Stimulated activated naive CD8-positive, alpha-beta T cell treated with anti-CD3 and anti-CD28 coated beads, Interleukin-15, amount 100 ng/mL, for 72 hours (primary cell): ENCODE measurements at regions not wholly inside any gene's neighbourhood (a gene's known extent, or its start where the extent isn't known, plus 50 kb on each side); places are given as distances from the start of the nearest gene placed in this dataset.

Experiments
- ATAC-seq: fragments of 150-1000 bp; cut with Tn5 transposase; 2 replicates; pipeline ENCODE4 v1.10.0; 2021; ENCODE audit warnings: mild to moderate bottlenecking, moderate library complexity
- DNase-seq, 2 donors: peaks; one replicate each; pipeline ENCODE4 v3.0.0; 2021 to 2022
- H3K27ac Mint-ChIP-seq, 2 donors: one replicate each; pipeline ENCODE4 v1.8.0; 2022; ENCODE audit warnings: mild to moderate bottlenecking in 2 of 2, mixed read lengths in 2 of 2, moderate library complexity in 2 of 2
- H3K27me3 Mint-ChIP-seq: one replicate; pipeline ENCODE4 v1.8.0; 2022; ENCODE audit warnings: mixed read lengths
- H3K4me1 Mint-ChIP-seq: one replicate; pipeline ENCODE4 v1.8.0; 2022; ENCODE audit warnings: mild to moderate bottlenecking, mixed read lengths
- H3K4me3 Mint-ChIP-seq, 2 donors: one replicate each; pipeline ENCODE4 v1.8.0; 2022; ENCODE audit warnings: mild to moderate bottlenecking in 2 of 2, mixed read lengths in 2 of 2, moderate library complexity in 1 of 2
- H3K9me3 Mint-ChIP-seq, 2 donors: one replicate each; pipeline ENCODE4 v1.8.0; 2022; ENCODE audit warnings: mixed read lengths in 2 of 2

DNA sequence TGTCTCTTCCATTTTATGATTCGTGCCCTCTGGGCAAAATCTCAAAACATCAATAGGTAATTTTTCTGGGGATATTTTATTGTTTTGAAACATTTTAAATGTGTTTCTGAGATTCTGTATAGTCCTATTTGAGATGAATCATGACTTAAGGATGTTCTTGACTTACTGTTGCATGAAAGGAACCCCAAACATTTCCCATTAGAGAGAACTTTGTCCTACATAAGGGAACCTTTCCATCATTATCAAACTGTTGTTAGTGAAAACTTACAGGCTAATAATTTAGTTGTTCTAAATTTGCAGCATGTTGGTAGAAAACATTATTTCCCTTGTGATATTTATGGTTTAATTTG is 523.3 kb downstream of the PPARGC1A start:
- no peaks in the 10 kb centered on the region for H3K4me1 Mint-ChIP-seq
- DNase-seq, result no peak
- no peaks in the 10 kb centered on the region for H3K9me3 Mint-ChIP-seq
- ATAC-seq, result no peak
- H3K4me3 Mint-ChIP-seq, result no peak overlapping the region
- no peaks in the 10 kb centered on the region for H3K27me3 Mint-ChIP-seq
- H3K27ac Mint-ChIP-seq, result no peak overlapping the region

DNA sequence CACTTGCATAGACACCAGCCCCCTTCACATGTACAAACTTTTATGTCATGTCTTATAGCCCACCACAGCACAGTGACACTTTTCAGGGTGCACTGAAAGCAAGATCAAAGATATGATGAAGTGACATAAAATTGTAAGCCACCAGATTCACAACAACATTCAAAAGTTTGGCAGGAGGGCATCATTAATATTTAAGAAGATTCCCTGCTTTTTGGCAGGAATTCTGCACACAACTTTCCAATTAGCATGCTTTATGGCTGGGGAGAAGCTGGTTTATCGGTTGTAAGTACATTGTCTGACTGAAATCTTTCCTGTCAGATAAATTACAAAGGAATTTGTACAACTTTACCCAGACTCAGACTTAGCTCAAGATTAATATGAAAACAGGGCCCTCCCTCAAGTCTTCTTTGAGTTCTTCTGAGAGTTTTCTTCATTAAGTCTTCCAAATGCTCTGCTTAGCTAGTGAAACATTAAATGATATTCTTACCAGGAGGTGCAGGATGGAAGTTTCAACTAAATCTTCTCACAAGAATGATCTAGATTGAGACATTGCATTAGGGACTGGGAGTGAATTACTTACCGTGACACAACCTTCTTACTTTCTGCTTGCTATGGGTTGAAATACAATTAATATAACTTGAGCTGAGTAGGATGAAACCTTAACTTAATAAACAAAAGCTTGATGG is 523.8 kb downstream of the PPARGC1A start:
- DNase-seq (no peak), ATAC-seq (no peak)
- Mint-ChIP-seq H3K27ac (no peak overlapping the region), H3K4me3 (no peak overlapping the region), H3K9me3 (no peaks in the 10 kb centered on the region), H3K4me1 (peaks cover 2% of the 10 kb centered on the region), H3K27me3 (no peaks in the 10 kb centered on the region)

DNA sequence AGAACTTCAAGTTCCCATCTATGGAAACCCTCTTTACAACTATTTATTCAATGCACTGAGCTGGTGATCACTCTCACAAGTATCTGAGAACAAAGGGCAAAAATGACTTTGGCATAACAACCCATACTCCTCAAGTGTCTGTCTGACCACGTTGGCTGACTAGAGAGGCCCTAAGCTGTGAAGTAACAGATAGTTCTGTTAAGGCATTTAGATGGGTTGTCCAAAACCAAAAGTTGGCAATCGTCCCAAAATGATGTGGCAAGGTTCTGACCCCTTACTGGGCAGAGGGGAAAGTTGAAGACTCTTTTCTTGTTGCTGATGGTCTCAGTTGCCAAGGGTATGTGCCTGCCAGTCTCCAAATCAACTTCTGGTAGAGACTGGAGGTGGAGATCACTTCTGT is 524.8 kb downstream of the PPARGC1A start:
- H3K27ac Mint-ChIP-seq, result no peak overlapping the region
- H3K4me1 Mint-ChIP-seq, result peaks cover 9% of the 10 kb centered on the region
- no peaks in the 10 kb centered on the region for H3K27me3 Mint-ChIP-seq
- H3K9me3 Mint-ChIP-seq, result no peaks in the 10 kb centered on the region
- no peak overlapping the region for H3K4me3 Mint-ChIP-seq
- ATAC-seq (no peak), DNase-seq (no peak)

DNA sequence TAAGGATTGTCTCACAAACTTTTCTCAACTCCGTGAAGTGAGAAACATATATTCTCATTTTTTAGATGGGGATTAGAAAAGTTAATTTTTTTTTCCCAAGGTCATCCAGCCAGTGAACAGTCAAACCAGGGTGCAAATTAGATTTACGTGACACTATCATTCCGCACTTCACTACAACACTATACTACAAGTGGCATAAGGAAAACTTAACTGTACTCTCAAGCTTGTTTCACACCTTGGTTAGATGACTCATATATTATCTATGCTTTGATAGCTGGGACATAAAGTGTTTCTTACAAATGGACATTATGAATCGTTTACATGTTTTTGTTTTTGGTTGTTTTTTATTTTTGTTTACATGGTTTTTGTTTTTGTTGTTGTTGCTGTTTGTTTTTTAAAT is 525.7 kb downstream of the PPARGC1A start:
- Mint-ChIP-seq H3K27ac (no peak overlapping the region), H3K4me3 (no peak overlapping the region), H3K4me1 (peaks cover 9% of the 10 kb centered on the region), H3K9me3 (no peaks in the 10 kb centered on the region), H3K27me3 (no peaks in the 10 kb centered on the region)
- ATAC-seq (no peak), DNase-seq (no peak)

- Mint-ChIP-seq H3K4me3 (no peak overlapping the region), H3K27me3 (no peaks in the 10 kb centered on the region), H3K4me1 (peaks cover 9% of the 10 kb centered on the region), H3K27ac (no peak overlapping the region), H3K9me3 (no peaks in the 10 kb centered on the region)
- no peak for DNase-seq
- ATAC-seq, result no peak
Measured at GRCh38 chr4:23361453-23361852, 528.4 kb downstream of the PPARGC1A start.

DNA sequence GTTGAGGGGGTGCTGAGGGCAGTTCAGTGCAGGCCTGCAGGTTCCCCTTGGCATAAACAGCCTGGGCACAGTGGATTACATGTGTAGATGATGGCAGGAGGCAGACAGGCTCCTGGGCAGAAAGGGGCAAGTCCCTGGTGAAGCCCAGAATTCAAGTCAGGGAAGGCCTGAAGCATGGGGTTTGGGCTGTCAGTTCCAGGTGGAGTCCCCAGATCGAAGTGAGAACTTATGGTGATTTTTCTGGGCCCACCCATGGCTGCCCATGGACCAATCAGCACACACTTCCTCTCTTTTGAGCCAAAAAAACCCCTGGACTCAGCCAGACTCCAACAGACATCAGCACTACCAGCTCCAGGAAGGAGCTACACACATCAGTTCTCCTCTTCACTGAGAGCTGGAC is 529.1 kb downstream of the PPARGC1A start:
- no peaks in the 10 kb centered on the region for H3K9me3 Mint-ChIP-seq
- ATAC-seq (peak; percentile 82), DNase-seq (peak in 1 of 2 donors; percentile 34)
- no peak overlapping the region for H3K4me3 Mint-ChIP-seq
- peaks cover 9% of the 10 kb centered on the region for H3K4me1 Mint-ChIP-seq
- no peaks in the 10 kb centered on the region for H3K27me3 Mint-ChIP-seq
- no peak overlapping the region for H3K27ac Mint-ChIP-seq

DNA sequence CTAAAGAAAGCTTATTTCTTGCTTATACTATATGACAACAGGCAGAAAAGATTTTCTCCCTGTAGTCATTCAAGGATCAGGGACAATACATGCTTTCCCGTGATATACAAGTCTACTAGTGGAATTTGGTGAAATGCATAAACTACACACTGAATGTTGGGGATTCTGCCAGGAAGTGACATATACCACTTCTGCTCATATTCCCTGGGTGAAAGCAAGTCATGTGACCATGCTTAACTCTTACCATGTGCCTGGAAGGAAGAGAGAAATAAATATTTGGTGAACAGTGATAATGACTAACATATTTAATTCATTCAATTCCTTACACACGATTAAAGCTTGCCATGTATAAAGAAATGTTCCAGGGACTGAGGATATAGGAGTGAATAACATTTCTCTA is 534.6 kb downstream of the PPARGC1A start:
- Mint-ChIP-seq H3K4me3 (no peak overlapping the region), H3K27me3 (no peaks in the 10 kb centered on the region), H3K27ac (no peak overlapping the region), H3K9me3 (no peaks in the 10 kb centered on the region), H3K4me1 (no peaks in the 10 kb centered on the region)
- ATAC-seq (no peak), DNase-seq (no peak)

DNA sequence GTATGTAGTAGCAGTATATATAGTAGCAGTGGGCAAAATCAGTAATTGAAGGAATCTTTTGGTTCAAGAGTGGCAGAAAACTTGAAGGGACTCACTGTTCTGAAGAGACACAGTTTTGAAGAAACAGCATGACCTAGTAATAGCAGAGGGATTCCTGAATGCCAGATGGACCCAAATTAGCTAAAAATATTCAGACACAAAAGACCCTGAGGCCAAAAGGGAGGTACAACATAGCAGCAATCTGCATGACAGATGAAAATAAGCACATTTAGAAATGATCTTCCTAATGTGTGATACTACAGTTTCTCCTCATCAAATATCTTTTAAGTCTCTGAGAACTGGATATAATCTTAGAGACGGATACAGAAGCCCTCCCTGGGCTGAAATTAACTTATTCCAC is 536.6 kb downstream of the PPARGC1A start:
- DNase-seq, result no peak
- Mint-ChIP-seq H3K27ac (no peak overlapping the region), H3K9me3 (no peaks in the 10 kb centered on the region), H3K4me3 (no peak overlapping the region), H3K4me1 (no peaks in the 10 kb centered on the region), H3K27me3 (no peaks in the 10 kb centered on the region)
- no peak for ATAC-seq

DNA sequence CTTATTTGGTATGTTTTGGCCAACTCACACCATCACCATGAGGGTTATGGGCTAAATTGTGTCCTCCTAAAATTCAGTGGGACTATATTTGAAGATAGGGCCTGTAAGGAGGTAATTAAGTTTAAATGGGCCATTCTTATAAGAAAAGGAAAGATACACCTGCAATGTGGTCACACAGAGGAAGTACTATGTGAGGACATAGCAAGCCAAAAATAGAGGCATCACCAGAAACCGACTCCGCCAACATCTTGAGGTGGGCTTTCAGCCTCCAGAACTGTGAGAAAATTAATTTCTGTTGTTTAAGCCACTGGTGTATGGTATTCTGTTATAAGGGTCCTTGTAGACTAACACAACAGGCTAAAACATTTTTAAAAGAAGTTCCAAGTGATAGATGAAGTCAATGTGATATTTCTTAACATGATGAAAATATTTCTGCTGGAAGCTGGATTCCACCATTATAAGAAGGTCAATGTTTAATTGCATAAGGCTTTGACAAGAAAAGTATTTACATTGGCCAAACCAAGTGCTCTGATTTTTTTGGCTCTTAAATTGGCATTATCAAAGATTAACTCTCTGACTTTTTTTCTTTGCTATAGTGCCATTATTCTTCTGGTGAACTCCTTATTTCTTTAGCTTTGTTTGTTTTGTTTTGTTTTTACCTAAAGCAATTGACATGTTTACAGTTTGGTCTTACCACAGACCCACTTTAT is 540.9 kb downstream of the PPARGC1A start:
- H3K27ac Mint-ChIP-seq, result no peak overlapping the region
- H3K9me3 Mint-ChIP-seq, result peaks cover 0 to 4% of the 10 kb centered on the region in 2 donors
- no peak for DNase-seq
- H3K4me3 Mint-ChIP-seq, result no peak overlapping the region
- ATAC-seq, result no peak
- H3K27me3 Mint-ChIP-seq, result no peaks in the 10 kb centered on the region
- H3K4me1 Mint-ChIP-seq, result no peaks in the 10 kb centered on the region

DNA sequence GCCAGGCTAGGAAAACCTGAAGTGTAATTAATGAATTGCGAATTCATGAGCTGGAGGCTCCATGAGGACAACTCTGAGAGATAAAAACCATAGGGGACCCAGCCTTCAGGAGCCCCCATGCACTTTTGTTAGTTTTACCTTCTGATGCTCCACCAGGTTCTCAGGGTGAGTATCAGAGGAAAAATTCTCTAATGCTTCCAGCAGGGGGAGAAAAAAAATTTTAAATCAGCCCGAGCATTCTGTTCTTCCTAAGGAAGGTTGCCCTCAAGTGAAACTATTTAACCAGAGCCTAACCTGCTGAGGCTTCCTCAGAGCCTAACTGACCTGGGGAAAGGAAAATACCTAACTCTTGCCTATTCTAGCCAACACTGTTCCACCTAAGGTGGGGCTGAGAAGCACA is 552.6 kb downstream of the PPARGC1A start:
- H3K4me1 Mint-ChIP-seq, result peaks cover 33% of the 10 kb centered on the region

GRCh38 chr4:23333946-23334878 is 555.6 kb downstream of the PPARGC1A start:
- peaks cover 0 to 5% of the 10 kb centered on the region in 2 donors for H3K9me3 Mint-ChIP-seq
- peak overlapping the region; percentile 27 to 92 for H3K27ac Mint-ChIP-seq
- DNase-seq (peak; percentile 48 to 63), ATAC-seq (peak; percentile 92)
- H3K4me3 Mint-ChIP-seq, result peak overlapping the region; percentile 24 to 66
- peaks cover 34% of the 10 kb centered on the region for H3K4me1 Mint-ChIP-seq
- H3K27me3 Mint-ChIP-seq, result no peaks in the 10 kb centered on the region

More for the DNA sequence above, 552.6 kb downstream of the PPARGC1A start:
- ATAC-seq (no peak), DNase-seq (no peak)
- Mint-ChIP-seq H3K4me3 (no peak overlapping the region), H3K27me3 (no peaks in the 10 kb centered on the region), H3K27ac (no peak overlapping the region), H3K9me3 (peaks cover 0 to 5% of the 10 kb centered on the region in 2 donors)

DNA sequence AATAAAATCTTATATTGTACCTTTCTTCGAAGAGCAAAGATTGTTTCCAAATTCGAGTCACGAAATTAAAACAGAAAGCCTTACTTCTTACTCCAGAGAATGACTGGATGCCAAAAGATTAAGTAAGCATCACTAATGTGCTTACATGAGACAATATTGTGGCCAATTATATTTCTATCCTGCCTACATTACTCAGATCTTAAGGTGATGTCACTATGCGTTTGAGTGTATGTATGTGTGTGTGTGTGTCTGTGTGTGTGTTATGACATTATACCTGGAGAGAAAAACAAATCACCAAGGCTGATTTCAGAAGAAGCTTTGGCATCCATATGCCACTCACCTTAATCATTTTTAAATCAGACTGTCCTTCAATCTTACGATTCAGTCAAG is 556.3 kb downstream of the PPARGC1A start:
- peak in 1 of 2 donors; percentile 35 for DNase-seq
- H3K27ac Mint-ChIP-seq, result peak overlapping the region; percentile 1 to 15
- H3K9me3 Mint-ChIP-seq, result peaks cover 0 to 5% of the 10 kb centered on the region in 2 donors
- ATAC-seq, result peak; percentile 80
- H3K4me3 Mint-ChIP-seq, result peak overlapping the region; percentile 24 to 35
- no peaks in the 10 kb centered on the region for H3K27me3 Mint-ChIP-seq
- H3K4me1 Mint-ChIP-seq, result peaks cover 34% of the 10 kb centered on the region

- Mint-ChIP-seq H3K4me1 (peaks cover 34% of the 10 kb centered on the region), H3K4me3 (no peak overlapping the region), H3K9me3 (no peaks in the 10 kb centered on the region), H3K27me3 (no peaks in the 10 kb centered on the region), H3K27ac (no peak overlapping the region)
- DNase-seq, result no peak
- no peak for ATAC-seq
Measured at GRCh38 chr4:23332313-23332712, 557.5 kb downstream of the PPARGC1A start.

- Mint-ChIP-seq H3K4me3 (no peak overlapping the region), H3K9me3 (peaks cover 0 to 13% of the 10 kb centered on the region in 2 donors), H3K4me1 (peaks cover 17% of the 10 kb centered on the region), H3K27ac (no peak overlapping the region), H3K27me3 (no peaks in the 10 kb centered on the region)
- ATAC-seq, result no peak
- no peak for DNase-seq
Measured at GRCh38 chr4:23327120-23327519, 562.7 kb downstream of the PPARGC1A start.

- Mint-ChIP-seq H3K27ac (no peak overlapping the region), H3K4me1 (peaks cover 17% of the 10 kb centered on the region), H3K27me3 (no peaks in the 10 kb centered on the region), H3K4me3 (no peak overlapping the region), H3K9me3 (peaks cover 6 to 13% of the 10 kb centered on the region in 2 donors)
- DNase-seq (no peak), ATAC-seq (peak; percentile 48)
Measured at GRCh38 chr4:23324021-23324690, 565.7 kb downstream of the PPARGC1A start.
